Middle frontal gyrus (tissue), 1 donor: ENCODE measurements at regions not wholly inside any gene's neighbourhood (a gene's known extent, or its start where the extent isn't known, plus 50 kb on each side); places are given as distances from the start of the nearest gene placed in this dataset.

ENCODE experiments used
- DNase-seq: peaks from one replicate; pipeline ENCODE4 v3.0.0-alpha.2; 2015; ENCODE audit warnings: low spot score; ENCODE audit errors: extremely low spot score

DNA sequence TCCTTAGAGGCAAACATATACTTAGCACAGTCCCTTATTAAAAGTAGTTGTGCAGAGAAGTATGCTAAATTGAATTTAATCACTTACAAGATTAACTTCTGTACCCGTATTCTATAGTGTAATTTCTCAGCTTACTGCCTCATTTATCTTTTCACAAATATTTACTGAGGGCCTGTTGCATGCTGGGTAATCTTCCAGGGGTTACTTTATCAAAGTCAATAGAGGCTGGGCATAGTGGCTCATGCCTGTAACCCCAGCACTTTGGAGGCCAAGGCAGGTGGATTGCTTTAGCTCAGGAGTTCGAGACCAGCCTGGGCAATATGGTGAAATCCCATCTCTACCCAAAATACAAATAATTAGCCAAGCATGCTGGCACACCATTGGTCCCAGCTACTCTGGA, 111.7 kb upstream of the RAB27B start:
- no peak for DNase-seq

DNA sequence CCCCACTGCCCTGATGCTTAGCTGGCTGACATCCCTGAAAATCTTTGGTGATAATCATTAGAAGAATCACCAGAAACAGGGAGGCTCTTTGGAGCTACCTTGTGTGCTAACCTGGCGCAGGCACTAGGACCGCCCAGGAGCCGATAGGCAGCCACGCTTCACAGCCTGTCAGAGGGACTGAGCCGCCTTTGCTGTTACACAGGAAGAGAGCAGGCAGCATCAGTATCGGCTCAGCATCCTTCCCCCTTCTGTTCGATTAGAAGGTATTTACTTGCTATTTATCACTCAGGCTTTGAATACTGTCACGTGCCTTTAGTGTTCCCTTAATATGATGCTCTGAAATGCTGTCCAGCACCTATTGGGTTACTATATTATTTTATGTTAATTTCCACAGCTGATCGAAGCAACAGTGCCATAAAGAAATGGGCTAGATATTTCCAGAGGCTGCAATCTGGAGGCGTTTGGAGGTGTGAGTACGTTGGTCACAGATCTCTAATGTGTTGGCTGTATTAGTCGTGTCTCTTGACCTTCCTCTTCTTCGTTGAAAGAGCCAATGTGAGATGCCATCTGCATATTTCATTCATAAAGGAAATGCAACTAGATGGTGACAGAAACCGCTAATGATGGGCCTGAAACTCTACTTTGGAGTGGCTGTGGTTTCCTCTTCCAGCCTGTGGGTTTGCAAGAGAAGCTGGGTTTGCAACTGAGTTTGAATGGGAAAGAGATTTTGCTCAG, 110.4 kb upstream of the RAB27B start:
- DNase-seq, result no peak

DNA sequence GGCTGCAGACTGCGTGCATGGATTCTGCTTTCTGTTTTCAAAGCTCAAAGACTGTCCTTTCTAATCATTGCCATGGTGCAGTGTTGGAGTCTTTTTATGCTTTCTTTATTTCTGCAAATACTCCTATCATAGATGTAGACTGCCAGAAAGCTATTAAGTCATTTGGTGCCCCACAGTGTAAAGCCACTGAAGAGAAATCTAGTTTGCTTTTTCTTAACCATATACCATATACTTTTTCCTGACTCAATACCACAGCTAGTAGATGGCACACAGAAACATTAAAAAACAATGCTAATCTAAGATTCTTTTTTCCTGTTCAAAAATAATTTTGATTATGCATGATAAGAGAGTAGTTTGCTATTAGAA, 109.9 kb upstream of the RAB27B start:
- DNase-seq, result no peak

DNA sequence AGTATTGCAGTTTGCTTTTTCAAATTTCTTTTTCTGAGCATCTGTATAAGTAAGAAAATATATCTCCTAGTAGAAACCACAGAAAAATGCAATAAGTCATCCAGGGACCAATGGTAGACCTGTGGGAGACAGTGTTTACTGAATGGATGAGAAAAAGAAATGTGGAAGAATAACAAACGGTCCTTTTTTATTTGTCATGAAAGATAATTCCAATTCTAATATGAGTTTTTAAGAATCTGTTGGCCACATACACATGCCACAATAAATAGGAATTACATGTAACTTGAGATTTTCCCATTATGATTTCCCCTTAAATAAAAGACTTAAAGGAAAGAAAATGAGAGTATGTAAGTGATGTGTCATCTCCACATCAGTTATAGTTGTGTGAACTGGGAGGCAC, 107.7 kb upstream of the RAB27B start:
- DNase-seq, result no peak

DNA sequence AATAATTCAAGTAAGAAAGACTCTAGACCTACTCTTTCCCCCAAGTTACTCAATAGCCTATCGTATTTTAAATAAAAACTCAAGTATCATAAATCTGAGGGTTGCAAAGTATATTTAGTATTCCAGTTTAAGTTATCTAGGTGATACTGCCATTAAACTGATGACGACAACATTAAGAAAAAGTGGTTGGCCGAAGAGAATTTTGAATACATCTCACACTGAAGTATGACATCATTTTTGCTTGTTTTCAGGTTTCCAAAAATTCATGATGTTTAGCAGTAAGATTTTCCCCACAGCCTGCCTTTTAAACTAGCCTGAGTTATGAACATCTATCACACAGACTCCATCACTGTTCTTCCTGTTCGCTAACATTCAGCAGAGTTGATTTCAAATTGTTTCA, 102.1 kb upstream of the RAB27B start:
- DNase-seq, result no peak

DNA sequence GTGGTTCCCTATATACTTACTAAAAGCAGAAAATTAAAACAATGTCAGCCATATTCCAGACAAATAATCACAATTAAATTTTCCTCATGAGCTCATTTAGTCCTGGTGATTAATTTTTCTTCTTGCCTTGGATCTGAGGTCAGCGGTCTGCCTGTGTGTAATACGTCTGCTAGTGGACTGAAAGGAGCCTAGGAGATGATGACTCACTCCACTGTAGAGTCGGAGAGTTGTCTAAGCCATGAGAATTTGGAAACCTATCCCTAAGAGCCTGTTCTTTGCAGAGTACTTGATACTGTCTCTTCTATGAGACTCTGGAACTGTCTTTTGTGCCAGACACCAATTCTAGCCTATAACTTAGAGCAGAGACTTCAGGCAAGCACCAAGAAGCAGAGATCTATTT, 94.2 kb upstream of the RAB27B start:
- DNase-seq, result no peak

DNA sequence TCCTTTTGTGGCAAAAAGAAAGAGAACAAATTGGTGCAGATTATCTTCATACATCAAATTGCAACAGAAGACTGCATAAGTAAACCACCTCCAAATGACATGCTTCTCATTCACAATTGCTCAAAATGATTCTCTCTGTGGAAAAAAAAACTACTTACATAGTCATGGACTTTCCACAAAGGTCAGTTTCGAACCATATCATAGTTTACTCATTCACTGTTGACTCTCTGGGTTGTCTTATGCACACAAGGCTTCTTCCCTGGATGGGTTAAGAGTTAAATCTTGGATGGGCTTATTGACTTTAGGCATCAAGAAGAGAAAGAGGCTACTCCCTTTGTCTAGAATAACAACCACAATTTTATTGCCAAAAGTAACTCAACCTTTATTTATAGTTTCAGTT, 91.3 kb upstream of the RAB27B start:
- no peak for DNase-seq

DNA sequence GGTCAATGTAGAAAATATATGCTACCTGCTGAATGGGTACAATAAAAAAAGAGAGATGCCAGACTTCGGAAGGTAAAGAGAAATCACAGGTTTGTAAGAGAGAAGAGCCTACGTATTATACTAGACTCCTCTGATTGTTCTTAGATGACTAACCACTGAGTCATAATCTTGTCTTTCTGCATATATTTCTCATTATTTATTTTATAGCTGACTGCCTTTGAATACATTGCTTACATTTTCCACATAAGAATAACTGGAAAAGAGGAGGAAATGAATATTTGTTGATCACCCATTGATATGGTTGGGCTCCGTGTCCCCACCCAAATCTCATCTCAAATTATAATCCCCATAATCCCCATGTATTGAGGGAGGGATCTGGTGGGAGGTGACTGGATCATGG, 90.3 kb upstream of the RAB27B start:
- no peak for DNase-seq

DNA sequence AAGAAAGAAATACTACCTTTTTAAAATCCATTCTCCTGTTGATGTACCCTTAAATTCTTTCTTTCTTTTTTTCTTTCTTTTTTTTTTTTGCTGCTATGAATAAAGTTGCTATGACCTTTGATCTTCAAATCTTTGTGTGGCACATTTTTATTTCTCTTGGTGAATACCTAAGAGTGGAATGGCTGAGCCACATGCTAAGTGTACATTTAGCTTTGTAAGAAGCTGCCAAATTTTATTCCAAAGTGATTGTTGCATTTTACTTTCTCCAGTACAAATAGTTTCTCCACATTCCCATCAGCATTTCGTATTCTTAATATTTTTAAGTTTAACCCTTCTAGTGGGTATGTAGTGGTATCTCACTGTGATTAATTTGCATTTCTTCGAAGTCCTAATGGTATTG, 88.8 kb upstream of the RAB27B start:
- DNase-seq, result no peak

DNA sequence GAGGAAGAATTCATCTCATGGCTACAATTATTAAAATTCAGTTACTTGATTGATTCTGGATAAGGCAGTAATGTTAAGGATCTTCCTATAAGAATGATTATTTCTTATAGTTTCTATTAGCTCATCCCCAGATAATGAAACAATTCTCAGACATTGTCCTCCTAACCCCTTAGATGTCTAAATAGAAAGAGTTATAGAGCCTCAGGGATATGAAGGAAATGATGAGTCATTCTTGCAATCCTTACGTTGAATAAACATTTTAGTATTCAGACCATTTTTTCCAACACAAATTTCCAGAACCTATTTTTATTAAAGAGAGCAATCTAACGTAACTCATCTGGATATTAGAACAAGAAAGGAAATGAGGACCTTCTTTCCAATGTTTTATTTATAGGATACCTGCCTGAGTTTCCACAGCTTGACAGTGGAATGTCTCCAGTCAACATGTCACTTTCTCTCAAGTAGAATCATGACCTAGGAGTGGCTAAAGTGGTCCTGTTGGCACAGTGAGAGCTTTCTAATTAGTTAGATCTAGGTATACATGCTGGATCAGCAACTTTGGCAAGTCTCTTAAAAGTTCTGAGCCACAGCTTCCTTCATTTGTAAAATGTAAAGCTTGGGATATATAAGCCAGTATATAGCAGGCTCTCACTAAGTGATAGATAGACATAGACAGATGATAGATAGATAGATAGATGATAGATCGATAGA, 88.0 kb upstream of the RAB27B start:
- no peak for DNase-seq

DNA sequence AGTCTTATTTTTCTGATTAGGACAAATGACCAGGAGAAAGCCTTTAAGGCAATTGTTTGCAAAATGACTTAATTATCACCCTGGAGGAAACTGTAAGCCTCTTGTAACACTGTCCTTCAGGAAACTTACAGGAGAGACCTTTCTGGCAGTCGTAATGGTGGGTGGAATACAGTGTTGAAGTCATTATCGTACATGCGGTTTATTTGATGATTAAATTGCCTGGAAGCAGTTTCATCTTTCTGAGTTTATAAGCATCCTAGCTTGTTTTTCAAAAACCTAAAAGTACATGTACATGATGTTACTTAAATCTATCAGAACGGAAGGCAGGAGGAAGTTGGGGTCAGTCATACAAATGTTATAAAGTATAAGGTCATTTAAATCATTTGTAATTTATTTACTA, 86.2 kb upstream of the RAB27B start:
- no peak for DNase-seq

DNA sequence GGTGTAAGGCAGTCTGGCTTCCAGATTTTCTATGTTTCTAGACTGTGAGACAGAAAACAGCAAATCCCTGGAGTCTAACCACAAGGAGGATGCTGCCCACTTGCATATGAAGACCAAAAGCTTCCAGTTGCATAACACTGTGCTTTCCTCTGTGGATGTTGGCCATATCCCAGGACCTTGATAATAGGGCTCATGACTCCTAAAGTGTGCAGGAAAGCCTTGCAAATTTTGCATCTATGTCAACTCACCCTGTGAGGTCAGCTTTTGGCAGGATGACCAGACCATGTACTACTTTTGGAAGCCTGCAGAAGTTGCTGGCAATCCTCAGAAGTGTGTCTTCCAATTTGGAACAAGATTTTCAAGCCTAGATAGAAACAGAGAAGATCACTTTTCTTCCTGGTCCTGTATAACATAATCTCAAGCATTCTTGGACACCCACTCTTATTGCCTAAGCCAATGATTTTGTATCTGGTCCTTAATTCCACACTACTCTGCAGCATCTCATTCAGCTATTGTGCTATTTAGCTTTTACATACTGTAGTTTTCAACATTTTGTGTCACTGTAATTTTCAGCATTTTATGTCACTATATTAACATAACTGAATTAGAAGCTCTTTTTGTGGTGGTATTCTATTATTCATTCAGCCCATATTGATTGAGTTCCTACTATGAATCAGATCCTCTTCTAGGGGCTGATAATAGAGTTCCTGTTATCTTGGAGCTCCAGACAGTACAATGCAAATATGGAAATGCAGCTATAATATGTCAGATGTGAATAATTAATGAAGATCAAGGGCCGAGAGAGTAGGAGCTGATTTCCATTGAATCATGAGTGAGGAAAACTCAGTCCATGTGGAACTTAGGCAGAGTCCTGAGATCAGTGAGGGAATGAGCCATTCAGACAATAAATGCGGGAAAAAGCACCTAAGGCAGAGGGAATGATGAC, 85.3 kb upstream of the RAB27B start:
- no peak for DNase-seq

DNA sequence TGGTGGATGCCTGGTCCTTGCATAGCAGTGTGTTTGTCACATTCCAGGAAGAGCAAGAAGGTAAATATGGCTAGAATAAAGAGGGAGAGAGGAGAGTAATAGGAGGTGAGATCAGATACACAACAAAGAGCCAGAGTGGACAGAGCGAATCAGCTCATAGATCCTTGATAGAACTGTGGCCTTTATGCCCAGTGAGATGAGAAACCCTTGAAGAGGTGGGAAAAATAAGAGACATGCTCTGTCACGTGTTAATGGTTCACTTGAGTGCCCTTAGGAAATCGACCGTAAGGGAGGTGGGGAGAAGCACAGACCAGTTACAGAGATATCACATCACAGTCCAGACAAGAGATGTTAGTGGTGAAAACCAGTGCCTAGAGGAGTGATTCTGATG, 84.7 kb upstream of the RAB27B start:
- DNase-seq, result no peak

DNA sequence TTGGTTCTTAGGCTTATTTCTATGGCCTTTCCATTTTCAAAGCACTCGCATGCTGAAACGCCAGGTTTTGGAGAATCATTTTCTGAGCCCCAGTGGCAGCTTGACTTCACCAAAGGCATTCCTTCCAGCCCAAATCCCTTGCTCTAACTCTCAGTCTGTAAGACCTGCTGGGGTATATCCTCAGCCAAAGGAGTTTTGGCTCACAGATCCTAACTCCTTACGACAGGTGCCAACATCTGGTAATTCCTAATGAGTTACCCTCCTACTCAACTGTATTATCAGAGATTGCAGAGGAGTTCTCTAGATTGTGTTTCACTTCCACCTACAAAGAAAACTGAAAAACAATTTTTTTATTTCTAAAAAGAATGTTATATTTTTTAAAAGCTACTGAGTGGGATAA, 79.0 kb upstream of the RAB27B start:
- no peak for DNase-seq

DNA sequence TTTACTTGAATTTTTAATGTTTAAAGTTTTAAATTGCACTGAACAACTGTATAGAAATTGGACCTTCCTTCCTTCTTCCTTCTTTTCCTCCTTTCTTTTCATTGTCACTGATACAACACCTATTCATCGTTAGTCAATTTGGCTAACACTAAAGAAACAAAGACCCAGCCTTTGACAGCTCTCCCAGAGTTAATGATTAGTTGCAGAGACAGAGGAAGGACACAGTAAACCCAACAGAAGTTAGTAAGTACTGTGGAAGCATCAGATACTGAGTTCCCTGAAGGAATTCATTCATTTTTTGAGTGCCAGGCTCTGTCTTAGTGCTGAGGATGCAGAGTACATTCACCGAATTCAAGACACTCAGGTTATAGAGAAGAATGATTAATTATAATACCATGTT, 77.9 kb upstream of the RAB27B start:
- DNase-seq, result no peak

DNA sequence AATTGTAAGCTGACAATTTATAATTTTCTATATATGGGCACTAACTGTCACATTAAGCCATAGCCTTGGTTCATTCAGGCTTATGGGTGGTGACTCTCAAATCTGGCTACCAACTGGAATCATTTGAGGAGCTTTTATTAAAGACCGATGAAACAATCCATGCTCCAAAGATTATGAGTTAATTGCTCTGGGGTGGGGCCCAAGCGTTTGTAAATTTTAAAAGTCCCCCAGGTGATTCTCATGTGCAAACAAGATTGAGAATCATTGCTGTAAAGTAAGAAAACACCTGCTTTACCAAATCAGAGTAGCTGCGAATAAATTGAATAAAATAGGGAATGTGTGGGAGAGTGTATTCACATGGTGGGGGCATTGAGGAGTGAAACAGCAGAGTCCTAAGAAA, 76.1 kb upstream of the RAB27B start:
- DNase-seq, result no peak

DNA sequence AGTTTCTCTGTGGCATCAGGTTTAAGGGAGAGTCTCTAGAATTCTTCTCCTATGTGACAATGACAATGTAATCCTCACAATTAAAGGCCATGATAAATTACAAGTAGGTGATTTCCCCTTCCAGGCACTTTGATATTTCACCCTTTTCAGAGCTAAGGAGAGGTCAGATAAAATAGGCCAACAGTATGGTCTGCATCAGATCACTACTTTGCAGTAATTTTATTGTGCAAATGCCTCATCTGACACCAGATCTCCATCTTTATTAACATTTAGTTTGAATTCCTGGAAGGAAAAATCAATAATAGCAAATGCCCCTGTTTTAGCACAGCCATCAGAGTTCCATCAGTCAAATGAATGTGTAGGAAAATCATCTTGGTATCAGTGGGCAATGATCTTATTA, 72.8 kb upstream of the RAB27B start:
- DNase-seq, result no peak

DNA sequence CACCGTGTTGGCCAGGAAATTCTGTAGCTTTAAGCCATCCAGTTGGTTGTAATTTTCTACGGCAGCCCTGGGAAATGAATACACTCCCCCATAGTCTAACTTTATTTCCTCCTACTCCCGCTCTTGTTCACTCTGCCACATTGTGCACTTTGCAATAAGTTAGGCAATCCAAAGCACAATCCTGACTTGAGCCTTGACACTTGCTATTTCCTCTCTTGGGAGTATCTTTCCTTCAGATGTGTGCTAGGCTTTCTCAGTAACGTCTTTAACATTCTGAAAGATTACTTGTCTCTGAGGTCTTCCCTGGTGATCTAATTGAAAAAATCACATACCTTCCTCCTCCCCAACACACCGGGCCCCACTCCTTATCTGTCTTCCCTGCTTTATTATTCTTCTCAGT, 65.9 kb upstream of the RAB27B start:
- DNase-seq, result no peak

DNA sequence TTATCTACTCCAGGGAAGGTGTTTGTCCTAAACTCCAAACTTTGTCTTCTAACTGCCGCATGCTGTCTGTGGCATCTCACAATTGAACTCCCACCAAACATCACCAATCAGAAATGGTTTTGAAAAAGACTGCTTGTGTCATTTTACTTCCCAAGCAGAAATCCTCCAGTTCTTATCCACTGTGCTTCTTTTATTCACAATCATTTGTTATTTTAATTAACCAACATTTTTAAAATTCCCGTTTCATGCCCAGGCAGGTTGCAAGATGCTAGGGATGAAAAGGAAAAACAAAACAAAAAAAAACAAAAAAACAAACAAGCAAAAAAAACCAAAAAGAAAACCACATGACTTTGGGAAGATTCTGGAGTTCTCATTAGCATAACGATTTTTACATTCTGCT, 63.5 kb upstream of the RAB27B start:
- no peak for DNase-seq

DNA sequence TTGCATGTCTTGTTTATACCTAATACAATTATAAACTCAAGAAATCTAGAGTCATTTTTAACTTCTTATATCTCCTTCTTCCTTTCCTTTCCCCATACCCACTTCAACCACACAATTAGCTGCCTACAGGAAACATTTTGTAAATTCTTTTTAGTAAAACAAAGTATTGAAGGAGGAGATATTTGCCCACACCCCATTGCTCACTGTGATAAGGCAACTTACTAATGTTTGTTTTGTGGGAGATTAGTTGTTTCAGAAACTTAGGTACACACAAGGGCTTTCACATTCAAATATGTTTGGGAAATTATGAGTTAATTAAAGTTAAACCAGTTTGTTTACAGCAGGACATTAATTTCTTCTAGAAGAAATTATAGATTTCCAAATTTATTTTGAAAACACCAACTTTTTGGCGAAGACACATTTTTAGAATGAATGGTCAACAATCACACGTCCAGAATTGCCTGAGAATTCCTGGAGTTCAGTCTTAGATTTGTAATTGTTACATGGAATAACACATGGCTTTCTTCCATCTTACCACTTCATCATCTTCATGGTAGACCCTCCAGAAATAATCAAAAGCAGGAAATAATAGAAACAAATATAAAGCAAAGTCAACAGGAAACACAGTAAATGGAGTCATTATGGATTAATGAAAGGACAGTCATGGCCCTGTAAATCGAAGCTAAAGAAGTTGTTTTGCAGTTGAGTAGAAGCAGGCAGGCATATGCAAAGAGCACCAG, 62.5 kb upstream of the RAB27B start:
- no peak for DNase-seq

DNA sequence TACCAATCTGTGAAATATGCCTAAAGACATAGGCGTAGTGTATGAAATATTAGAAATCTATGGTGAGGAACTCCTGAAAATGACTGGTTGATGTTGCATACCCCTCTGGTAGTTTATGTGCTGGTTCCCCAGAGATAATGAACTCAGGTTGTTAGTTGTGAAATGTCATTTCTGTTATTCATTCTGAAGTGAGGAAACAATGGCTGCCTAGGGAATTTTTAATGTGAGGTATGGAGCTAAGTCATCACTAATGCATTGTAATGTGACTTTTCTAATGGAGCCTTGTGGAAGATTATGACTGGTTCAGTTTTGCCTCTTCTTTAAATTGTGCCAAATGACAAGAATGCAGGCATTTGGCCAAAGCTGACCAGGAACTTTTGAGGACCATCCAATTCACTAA, 61.6 kb upstream of the RAB27B start:
- DNase-seq, result no peak

DNA sequence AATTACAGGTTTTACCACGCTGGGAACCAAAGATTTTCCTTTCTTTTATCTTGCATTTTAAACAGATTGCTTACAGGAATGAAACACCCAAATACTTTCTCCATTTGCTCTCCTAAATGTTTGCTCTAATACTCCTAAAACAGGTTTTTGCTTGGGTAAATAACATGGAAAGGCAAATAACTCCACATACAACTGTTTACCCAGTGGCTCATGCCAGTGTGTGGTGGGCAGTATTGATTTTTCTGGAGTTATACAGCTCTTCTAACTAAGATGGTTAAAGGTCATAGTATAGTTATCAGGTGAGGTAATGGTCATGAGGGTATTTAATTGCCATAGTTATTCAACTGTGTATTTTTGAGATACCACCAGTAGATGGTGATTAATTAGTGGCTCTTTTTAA, 61.2 kb upstream of the RAB27B start:
- no peak for DNase-seq
